ENCODE measurements at regions not wholly inside any gene's neighbourhood (a gene's known extent, or its start where the extent isn't known, plus 50 kb on each side); places are given as distances from the start of the nearest gene placed in this dataset.

DNA sequence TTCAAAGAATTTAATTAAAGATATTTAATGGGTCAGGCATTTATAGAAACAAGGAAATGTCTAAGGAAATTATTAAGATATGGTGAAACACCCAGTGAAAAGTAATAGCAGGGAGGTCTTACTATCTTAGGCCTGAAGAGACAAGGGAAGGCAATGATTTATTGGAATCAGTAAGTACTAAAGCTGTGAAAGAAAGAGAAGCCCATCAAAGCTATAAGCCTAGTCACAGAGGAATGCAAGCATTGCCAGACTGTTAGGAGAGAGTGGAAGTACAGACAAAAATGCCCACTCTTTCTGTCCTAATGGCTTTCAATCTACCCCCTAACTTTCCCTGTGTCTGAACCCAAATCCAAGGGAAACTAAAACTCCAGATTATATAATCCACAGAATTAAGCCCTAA, 69.2 kb upstream of the PIK3C2G start:
- Histone ChIP-seq H3K23me2 (ENCODE audit: insufficient read length, low read depth, low read length, poor library complexity, severe bottlenecking) (no peaks in the 10 kb centered on the region), H3K79me2 (ENCODE audit: insufficient read depth, low read length) (no peaks in the 10 kb centered on the region), H4K91ac (ENCODE audit: insufficient read length, low read depth, low read length) (no peak overlapping the region), H3K4me1 (ENCODE audit: insufficient read depth, low read length) (no peaks in the 10 kb centered on the region), H3K23ac (ENCODE audit: insufficient read length, low read depth, low read length) (no peak overlapping the region), H3K79me1 (ENCODE audit: insufficient read depth, low read depth, low read length, poor library complexity, severe bottlenecking) (no peaks in the 10 kb centered on the region), H4K8ac (replicated peaks; ENCODE audit: insufficient read length, low read depth, low read length) (no peak overlapping the region), H4K5ac (ENCODE audit: insufficient read length, low read depth, low read length) (no peak overlapping the region), H3K4me2 (ENCODE audit: insufficient read depth, insufficient read length, low read length) (no peak overlapping the region), H3K9ac (ENCODE audit: extremely low read depth, insufficient read length, low read length) (no peak overlapping the region), H2BK120ac (ENCODE audit: low read depth, low read length, poor library complexity, severe bottlenecking) (no peak overlapping the region), H3K18ac (ENCODE audit: insufficient read length, low read depth, low read length) (no peak overlapping the region), H4K20me1 (ENCODE audit: control insufficient read depth, insufficient read depth, insufficient read length) (no peaks in the 10 kb centered on the region), H3T11ph (ENCODE audit: low read length) (no peak overlapping the region), H3K27me3 (ENCODE audit: insufficient read depth, low read length) (no peaks in the 10 kb centered on the region), H2BK15ac (ENCODE audit: low read depth, low read length) (no peak overlapping the region), H2BK5ac (ENCODE audit: insufficient read length, low read length) (no peak overlapping the region), H3K56ac (ENCODE audit: insufficient read length, low read depth, low read length) (no peak overlapping the region), H2BK20ac (ENCODE audit: low read depth, low read length, poor library complexity, severe bottlenecking) (no peak overlapping the region), H3K4ac (ENCODE audit: low read depth, low read length) (no peak overlapping the region), H3K9me3 (ENCODE audit: control insufficient read depth, low read depth, low read length) (no peaks in the 10 kb centered on the region), H2AK5ac (ENCODE audit: insufficient read length, low read length) (no peak overlapping the region), H3K27ac (ENCODE audit: insufficient read length, low read depth, low read length) (no peak overlapping the region), H2AFZ (ENCODE audit: low read length) (no peak overlapping the region), H2BK12ac (ENCODE audit: insufficient read length, low read depth, low read length) (no peak overlapping the region), H3K14ac (ENCODE audit: insufficient read depth, low read length) (no peak overlapping the region)
- no peak for TF ChIP-seq CTCF (conservative IDR thresholded peaks at IDR 0.05)
- peaks cover 15 to 24% (median 17%) of the 10 kb centered on the region in 3 experiments for H3K36me3 Mint-ChIP-seq (ENCODE audit: insufficient read depth in 1 of 3, low read depth in 3 of 3)
- DNase-seq, result no peak
- H3K4me1 Mint-ChIP-seq, result no peaks in the 10 kb centered on the region
- no peak overlapping the region for H3K27ac Mint-ChIP-seq
- H3K9me3 Mint-ChIP-seq, result peaks cover 23 to 24% of the 10 kb centered on the region in 2 experiments
- H3K4me3 Mint-ChIP-seq, result no peak overlapping the region
- peaks cover 2% of the 10 kb centered on the region; the same call in 1 of the 2 replicates for H3K27me3 Mint-ChIP-seq (ENCODE audit: low read depth)

Measured in H9 (cell line).